ENCODE measurements at regions not wholly inside any gene's neighbourhood (a gene's known extent, or its start where the extent isn't known, plus 50 kb on each side); places are given as distances from the start of the nearest gene placed in this dataset.

DNA sequence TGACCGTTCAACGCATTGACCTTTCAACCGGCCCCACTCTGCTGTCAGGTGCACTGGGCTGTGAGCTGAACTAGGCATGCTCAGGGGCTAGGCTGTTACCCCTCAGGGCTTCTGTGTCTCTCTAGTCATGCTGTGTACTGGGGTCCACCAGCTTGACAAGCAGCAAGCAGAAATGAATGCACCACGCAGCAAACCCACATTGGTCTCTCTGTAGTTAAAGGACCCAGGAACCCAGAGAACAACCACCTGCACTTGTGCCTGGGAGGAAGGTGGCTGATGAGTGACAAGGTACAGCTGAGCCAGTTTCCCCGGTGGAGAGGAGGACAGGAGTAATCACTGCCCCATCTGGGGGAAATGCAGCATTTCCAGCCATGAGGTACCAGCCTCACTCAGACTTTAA lies 159.9 kb downstream of the USP12 start:
- TF ChIP-seq SNAI2 (CRISPR knock-in tag; IDR thresholded peaks at IDR 0.05) (no peak), CREB5 (CRISPR knock-in tag; IDR thresholded peaks at IDR 0.05; ENCODE audit: low read depth) (no peak), ZNF70 (CRISPR knock-in tag; IDR thresholded peaks at IDR 0.05) (no peak), ZFP30 (CRISPR knock-in tag; IDR thresholded peaks at IDR 0.05) (no peak), CSRNP3 (CRISPR knock-in tag; IDR thresholded peaks at IDR 0.05) (no peak), CSDC2 (CRISPR knock-in tag; IDR thresholded peaks at IDR 0.05) (no peak), OSR1 (CRISPR knock-in tag; IDR thresholded peaks at IDR 0.05) (no peak), ARNTL (CRISPR knock-in tag; IDR thresholded peaks at IDR 0.05; ENCODE audit: borderline replicate concordance, low read depth) (no peak), ZC3H10 (CRISPR knock-in tag; IDR thresholded peaks at IDR 0.05) (no peak), BACH2 (CRISPR knock-in tag; IDR thresholded peaks at IDR 0.05; ENCODE audit: borderline replicate concordance) (no peak), ZNF565 (CRISPR knock-in tag; conservative IDR thresholded peaks at IDR 0.05; ENCODE audit: low read depth) (no peak), ZNF8 (CRISPR knock-in tag; IDR thresholded peaks at IDR 0.05) (no peak)
- TF ChIP-seq, protein P1, sequence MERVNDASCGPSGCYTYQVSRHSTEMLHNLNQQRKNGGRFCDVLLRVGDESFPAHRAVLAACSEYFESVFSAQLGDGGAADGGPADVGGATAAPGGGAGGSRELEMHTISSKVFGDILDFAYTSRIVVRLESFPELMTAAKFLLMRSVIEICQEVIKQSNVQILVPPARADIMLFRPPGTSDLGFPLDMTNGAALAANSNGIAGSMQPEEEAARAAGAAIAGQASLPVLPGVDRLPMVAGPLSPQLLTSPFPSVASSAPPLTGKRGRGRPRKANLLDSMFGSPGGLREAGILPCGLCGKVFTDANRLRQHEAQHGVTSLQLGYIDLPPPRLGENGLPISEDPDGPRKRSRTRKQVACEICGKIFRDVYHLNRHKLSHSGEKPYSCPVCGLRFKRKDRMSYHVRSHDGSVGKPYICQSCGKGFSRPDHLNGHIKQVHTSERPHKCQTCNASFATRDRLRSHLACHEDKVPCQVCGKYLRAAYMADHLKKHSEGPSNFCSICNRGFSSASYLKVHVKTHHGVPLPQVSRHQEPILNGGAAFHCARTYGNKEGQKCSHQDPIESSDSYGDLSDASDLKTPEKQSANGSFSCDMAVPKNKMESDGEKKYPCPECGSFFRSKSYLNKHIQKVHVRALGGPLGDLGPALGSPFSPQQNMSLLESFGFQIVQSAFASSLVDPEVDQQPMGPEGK (CRISPR knock-in tag; IDR thresholded peaks at IDR 0.05; ENCODE audit: borderline replicate concordance), result no peak

Measured in SK-N-SH treated with all-trans-retinoic acid at 6 μM for 48 hours (cell line).